Panc1 (cell line): ENCODE measurements at regions not wholly inside any gene's neighbourhood (a gene's known extent, or its start where the extent isn't known, plus 50 kb on each side); places are given as distances from the start of the nearest gene placed in this dataset.

ENCODE experiments used
- CTCF ChIP-seq: fragments of 450-650 bp; IDR thresholded peaks from 2 replicates; pipeline ENCODE4 v1.5.1; 2017; ENCODE audit warnings: mild to moderate bottlenecking
- POLR2AphosphoS5 ChIP-seq: IDR thresholded peaks from 2 replicates; pipeline ENCODE4 v1.6.1; 2012; ENCODE audit warnings: mild to moderate bottlenecking, low read depth, low read length, moderate library complexity
- REST ChIP-seq, 2 experiments: IDR thresholded peaks; 2 replicates each; pipeline ENCODE4 v1.6.1; 2011 to 2012; ENCODE audit warnings: low read depth in 2 of 2, control low read depth in 1 of 2, low read length in 1 of 2, mild to moderate bottlenecking in 1 of 2, moderate library complexity in 1 of 2; ENCODE audit not compliant: insufficient read depth in 1 of 2
- SIN3A ChIP-seq: IDR thresholded peaks from 2 replicates; pipeline ENCODE4 v1.6.1; 2012; ENCODE audit warnings: low read depth, mild to moderate bottlenecking, low read length, moderate library complexity, borderline replicate concordance; ENCODE audit not compliant: insufficient read depth

GRCh38 chrX:15165832-15166231, 104.1 kb downstream of the ASB9 start:
- no peak for TF ChIP-seq POLR2AphosphoS5
- TF ChIP-seq CTCF = no peak
- TF ChIP-seq SIN3A = no peak
- TF ChIP-seq REST (IDR thresholded peaks at IDR 0.05; ENCODE audit: insufficient read depth in 1 of 2, low read depth in 2 of 2, low read length in 1 of 2) = no peak
